ENCODE measurements at regions not wholly inside any gene's neighbourhood (a gene's known extent, or its start where the extent isn't known, plus 50 kb on each side); places are given as distances from the start of the nearest gene placed in this dataset.

DNA sequence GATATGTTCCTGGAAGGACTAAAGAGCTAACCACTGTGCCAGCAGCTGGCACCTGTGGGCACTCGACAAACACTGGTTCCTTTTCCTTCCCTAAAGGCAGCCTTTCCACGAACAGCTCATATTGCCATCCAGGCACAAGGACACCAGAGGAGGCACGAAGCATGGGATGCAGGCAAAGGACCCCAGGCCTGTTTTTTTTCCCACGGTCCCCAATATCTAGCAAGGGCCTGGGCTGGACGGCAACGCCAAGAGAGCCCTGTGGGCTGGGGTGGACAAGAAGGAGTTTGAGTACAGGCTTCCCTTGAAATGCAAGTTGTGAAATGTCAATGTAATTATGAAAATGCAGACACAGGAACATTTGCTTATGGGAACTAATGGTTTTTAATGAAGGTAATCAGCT lies 135.9 kb downstream of the CYP26B1 start:
- no peak for TF ChIP-seq GABPA (tag; conservative IDR thresholded peaks at IDR 0.05; ENCODE audit: low read depth)
- TF ChIP-seq, protein P1, sequence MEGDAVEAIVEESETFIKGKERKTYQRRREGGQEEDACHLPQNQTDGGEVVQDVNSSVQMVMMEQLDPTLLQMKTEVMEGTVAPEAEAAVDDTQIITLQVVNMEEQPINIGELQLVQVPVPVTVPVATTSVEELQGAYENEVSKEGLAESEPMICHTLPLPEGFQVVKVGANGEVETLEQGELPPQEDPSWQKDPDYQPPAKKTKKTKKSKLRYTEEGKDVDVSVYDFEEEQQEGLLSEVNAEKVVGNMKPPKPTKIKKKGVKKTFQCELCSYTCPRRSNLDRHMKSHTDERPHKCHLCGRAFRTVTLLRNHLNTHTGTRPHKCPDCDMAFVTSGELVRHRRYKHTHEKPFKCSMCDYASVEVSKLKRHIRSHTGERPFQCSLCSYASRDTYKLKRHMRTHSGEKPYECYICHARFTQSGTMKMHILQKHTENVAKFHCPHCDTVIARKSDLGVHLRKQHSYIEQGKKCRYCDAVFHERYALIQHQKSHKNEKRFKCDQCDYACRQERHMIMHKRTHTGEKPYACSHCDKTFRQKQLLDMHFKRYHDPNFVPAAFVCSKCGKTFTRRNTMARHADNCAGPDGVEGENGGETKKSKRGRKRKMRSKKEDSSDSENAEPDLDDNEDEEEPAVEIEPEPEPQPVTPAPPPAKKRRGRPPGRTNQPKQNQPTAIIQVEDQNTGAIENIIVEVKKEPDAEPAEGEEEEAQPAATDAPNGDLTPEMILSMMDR (IDR thresholded peaks at IDR 0.05 in 2 of 3, conservative IDR thresholded peaks at IDR 0.05 in 1 of 3; ENCODE audit: insufficient read depth in 2 of 3, low read depth in 1 of 3, low read length in 3 of 3), result no peak
- no peak for TF ChIP-seq CC2D1A (IDR thresholded peaks at IDR 0.05)
- TF ChIP-seq, protein P2, sequence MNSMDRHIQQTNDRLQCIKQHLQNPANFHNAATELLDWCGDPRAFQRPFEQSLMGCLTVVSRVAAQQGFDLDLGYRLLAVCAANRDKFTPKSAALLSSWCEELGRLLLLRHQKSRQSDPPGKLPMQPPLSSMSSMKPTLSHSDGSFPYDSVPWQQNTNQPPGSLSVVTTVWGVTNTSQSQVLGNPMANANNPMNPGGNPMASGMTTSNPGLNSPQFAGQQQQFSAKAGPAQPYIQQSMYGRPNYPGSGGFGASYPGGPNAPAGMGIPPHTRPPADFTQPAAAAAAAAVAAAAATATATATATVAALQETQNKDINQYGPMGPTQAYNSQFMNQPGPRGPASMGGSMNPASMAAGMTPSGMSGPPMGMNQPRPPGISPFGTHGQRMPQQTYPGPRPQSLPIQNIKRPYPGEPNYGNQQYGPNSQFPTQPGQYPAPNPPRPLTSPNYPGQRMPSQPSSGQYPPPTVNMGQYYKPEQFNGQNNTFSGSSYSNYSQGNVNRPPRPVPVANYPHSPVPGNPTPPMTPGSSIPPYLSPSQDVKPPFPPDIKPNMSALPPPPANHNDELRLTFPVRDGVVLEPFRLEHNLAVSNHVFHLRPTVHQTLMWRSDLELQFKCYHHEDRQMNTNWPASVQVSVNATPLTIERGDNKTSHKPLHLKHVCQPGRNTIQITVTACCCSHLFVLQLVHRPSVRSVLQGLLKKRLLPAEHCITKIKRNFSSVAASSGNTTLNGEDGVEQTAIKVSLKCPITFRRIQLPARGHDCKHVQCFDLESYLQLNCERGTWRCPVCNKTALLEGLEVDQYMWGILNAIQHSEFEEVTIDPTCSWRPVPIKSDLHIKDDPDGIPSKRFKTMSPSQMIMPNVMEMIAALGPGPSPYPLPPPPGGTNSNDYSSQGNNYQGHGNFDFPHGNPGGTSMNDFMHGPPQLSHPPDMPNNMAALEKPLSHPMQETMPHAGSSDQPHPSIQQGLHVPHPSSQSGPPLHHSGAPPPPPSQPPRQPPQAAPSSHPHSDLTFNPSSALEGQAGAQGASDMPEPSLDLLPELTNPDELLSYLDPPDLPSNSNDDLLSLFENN (IDR thresholded peaks at IDR 0.05; ENCODE audit: low read depth in 2 of 2, low read length in 2 of 2), result no peak
- TF ChIP-seq, protein P3, sequence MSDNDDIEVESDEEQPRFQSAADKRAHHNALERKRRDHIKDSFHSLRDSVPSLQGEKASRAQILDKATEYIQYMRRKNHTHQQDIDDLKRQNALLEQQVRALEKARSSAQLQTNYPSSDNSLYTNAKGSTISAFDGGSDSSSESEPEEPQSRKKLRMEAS (CRISPR knock-in tag; IDR thresholded peaks at IDR 0.05), result no peak
- no peak for TF ChIP-seq TAF1 (IDR thresholded peaks at IDR 0.05; ENCODE audit: control insufficient read depth, extremely low read depth, insufficient read depth, low read length, severe bottlenecking)
- TF ChIP-seq HDAC1 (IDR thresholded peaks at IDR 0.05), result no peak
- TF ChIP-seq ZEB2 (IDR thresholded peaks at IDR 0.05), result no peak
- no peak for TF ChIP-seq SMC3 (conservative IDR thresholded peaks at IDR 0.05; ENCODE audit: insufficient read depth, low read depth, low read length)
- TF ChIP-seq ZFP30 (CRISPR knock-in tag; IDR thresholded peaks at IDR 0.05; ENCODE audit: borderline replicate concordance), result no peak
- no peak for TF ChIP-seq MYC (IDR thresholded peaks at IDR 0.05; ENCODE audit: low read depth, low read length)
- TF ChIP-seq MYC (CRISPR knock-in tag; IDR thresholded peaks at IDR 0.05; ENCODE audit: borderline replicate concordance, low read depth), result no peak
- TF ChIP-seq, protein P4, sequence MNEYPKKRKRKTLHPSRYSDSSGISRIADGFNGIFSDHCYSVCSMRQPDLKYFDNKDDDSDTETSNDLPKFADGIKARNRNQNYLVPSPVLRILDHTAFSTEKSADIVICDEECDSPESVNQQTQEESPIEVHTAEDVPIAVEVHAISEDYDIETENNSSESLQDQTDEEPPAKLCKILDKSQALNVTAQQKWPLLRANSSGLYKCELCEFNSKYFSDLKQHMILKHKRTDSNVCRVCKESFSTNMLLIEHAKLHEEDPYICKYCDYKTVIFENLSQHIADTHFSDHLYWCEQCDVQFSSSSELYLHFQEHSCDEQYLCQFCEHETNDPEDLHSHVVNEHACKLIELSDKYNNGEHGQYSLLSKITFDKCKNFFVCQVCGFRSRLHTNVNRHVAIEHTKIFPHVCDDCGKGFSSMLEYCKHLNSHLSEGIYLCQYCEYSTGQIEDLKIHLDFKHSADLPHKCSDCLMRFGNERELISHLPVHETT (CRISPR knock-in tag; conservative IDR thresholded peaks at IDR 0.05 in 1 of 2, IDR thresholded peaks at IDR 0.05 in 1 of 2), result no peak
- no peak for TF ChIP-seq EHMT2 (IDR thresholded peaks at IDR 0.05)
- no peak for TF ChIP-seq CREB1 (IDR thresholded peaks at IDR 0.05)
- no peak for TF ChIP-seq CREB1 (CRISPR knock-in tag; IDR thresholded peaks at IDR 0.05)

Measured in K562 (cell line).